B cell (primary cell): ENCODE measurements at regions not wholly inside any gene's neighbourhood (a gene's known extent, or its start where the extent isn't known, plus 50 kb on each side); places are given as distances from the start of the nearest gene placed in this dataset.

Experiments used
- ATAC-seq: fragments of 200-7000 bp; cut with Tn5 transposase; one replicate; pipeline ENCODE4 v1.10.0; 2021; ENCODE audit warnings: low read depth, mild to moderate bottlenecking, moderate number of reproducible peaks, moderate library complexity
- CTCF ChIA-PET: fragments of 350-600 bp; sonication (Branson Sonifier 250); formaldehyde crosslinking; loops from one replicate; lab custom pipeline; 2021; ENCODE audit warnings: antibody characterized with exemption, inconsistent platforms; lab: Charles Lee
- POLR2A ChIA-PET: fragments of 350-600 bp; sonication (Branson Sonifier 250); formaldehyde crosslinking; loops from one replicate; lab custom pipeline; 2021; ENCODE audit warnings: antibody characterized with exemption; lab: Charles Lee
- DNase-seq: peaks from one replicate; pipeline ENCODE4 v3.0.0; 2013
- H2AFZ ChIP-seq: 2 replicates; pipeline ENCODE4 v1.6.1; 2012; ENCODE audit warnings: mild to moderate bottlenecking, low read depth, low read length; ENCODE audit not compliant: insufficient read depth, poor library complexity, severe bottlenecking
- H3K27ac ChIP-seq, 2 donors: 1 replicate in 1 of 2; 2 replicates in 1 of 2; pipeline ENCODE4 v1.5.1; 2012 to 2013; ENCODE audit warnings: low read length in 2 of 2, mild to moderate bottlenecking in 2 of 2, moderate library complexity in 1 of 2
- H3K27me3 ChIP-seq, 4 experiments: fragments of 200-600 bp in 1 of 4; sonication (generic) in 1 of 4; replicated peaks in 1 of 4; 1 replicate in 2 of 4; 2 replicates in 2 of 4; pipeline versions ENCODE4 v1.6.1 to v1.7.0; 2013 to 2016; ENCODE audit warnings: low read length in 3 of 4, mild to moderate bottlenecking in 2 of 4, mixed read lengths in 1 of 4, moderate library complexity in 1 of 4; ENCODE audit not compliant: insufficient read depth in 4 of 4, control insufficient read depth in 3 of 4; ENCODE audit errors: control extremely low read depth in 1 of 4
- H3K36me3 ChIP-seq, 2 experiments: replicated peaks in 1 of 2; 1 replicate in 1 of 2; 2 replicates in 1 of 2; pipeline versions ENCODE4 v1.6.1 to v1.7.1; 2013; ENCODE audit warnings: low read length in 1 of 2; ENCODE audit not compliant: insufficient read depth in 2 of 2, control insufficient read depth in 1 of 2; ENCODE audit errors: control extremely low read depth in 1 of 2, extremely low read depth in 1 of 2
- H3K4me1 ChIP-seq, 2 donors: fragments of 200-600 bp in 1 of 2; sonication (generic) in 1 of 2; 1 replicate in 1 of 2; 2 replicates in 1 of 2; pipeline versions ENCODE4 v1.5.1 to v1.6.1; 2013 to 2017; ENCODE audit warnings: low read length in 2 of 2; ENCODE audit not compliant: control insufficient read depth in 2 of 2, insufficient read depth in 2 of 2
- H3K4me2 ChIP-seq: replicated peaks from 2 replicates; pipeline ENCODE3; 2012; ENCODE audit warnings: mild to moderate bottlenecking, low read depth, low read length; ENCODE audit not compliant: poor library complexity, severe bottlenecking
- H3K4me3 ChIP-seq, 5 experiments: fragments of 200-600 bp in 1 of 5; sonication (generic) in 1 of 5; 1 replicate in 3 of 5; 2 replicates in 2 of 5; pipeline versions ENCODE4 v1.5.1 to v1.7.0; 2011 to 2016; ENCODE audit warnings: low read length in 4 of 5, mild to moderate bottlenecking in 4 of 5, low read depth in 2 of 5, control low read depth in 1 of 5, moderate library complexity in 1 of 5; ENCODE audit not compliant: insufficient read depth in 1 of 5; ENCODE audit errors: control extremely low read depth in 1 of 5, extremely low read depth in 1 of 5
- H3K79me2 ChIP-seq: fragments of 200-600 bp; sonication (generic); one replicate; pipeline ENCODE4 v1.6.0; 2016; ENCODE audit warnings: low read length; ENCODE audit not compliant: control insufficient read depth, insufficient read depth
- H3K9ac ChIP-seq: fragments of 200-600 bp; sonication (generic); 2 replicates; pipeline ENCODE4 v1.6.1; 2017; ENCODE audit warnings: mild to moderate bottlenecking, low read length, moderate library complexity
- H3K9me3 ChIP-seq, 3 donors: one replicate each; pipeline versions ENCODE4 v1.6.1 to v1.7.1; 2013; ENCODE audit warnings: low read length in 2 of 3; ENCODE audit not compliant: control insufficient read depth in 2 of 3, insufficient read depth in 1 of 3; ENCODE audit errors: control extremely low read depth in 1 of 3
- H4K20me1 ChIP-seq: 2 replicates; pipeline ENCODE4 v1.6.0; 2012; ENCODE audit warnings: mild to moderate bottlenecking, low read length; ENCODE audit not compliant: insufficient read depth, control insufficient read depth, poor library complexity, severe bottlenecking
- H3K27ac Mint-ChIP-seq: one replicate; pipeline ENCODE4 v1.8.0; 2021; ENCODE audit warnings: mixed read lengths
- H3K27me3 Mint-ChIP-seq: one replicate; pipeline ENCODE4 v1.8.0; 2021; ENCODE audit warnings: mixed read lengths
- H3K4me1 Mint-ChIP-seq: one replicate; pipeline ENCODE4 v1.8.0; 2021; ENCODE audit warnings: mixed read lengths
- H3K4me3 Mint-ChIP-seq: one replicate; pipeline ENCODE4 v1.8.0; 2021; ENCODE audit warnings: mixed read lengths
- H3K9me3 Mint-ChIP-seq: one replicate; pipeline ENCODE4 v1.8.0; 2022; ENCODE audit warnings: mixed read lengths; ENCODE audit not compliant: insufficient read depth
- CTCF ChIP-seq: fragments of 200-600 bp; IDR thresholded peaks from one replicate; pipeline ENCODE4 v1.8.0; 2022; ENCODE audit warnings: antibody characterized with exemption, mild to moderate bottlenecking
- EZH2 ChIP-seq: IDR thresholded peaks from 2 replicates; pipeline ENCODE4 v1.6.1; 2012; ENCODE audit warnings: borderline replicate concordance, low read depth, mild to moderate bottlenecking, moderate library complexity, low read length; ENCODE audit not compliant: insufficient read depth, poor library complexity, severe bottlenecking
- WGBS: methylation state at CpG from one replicate; pipeline ENCODE4 v1.1.5; 2013; ENCODE audit warnings: missing lambda C conversion rate; ENCODE audit not compliant: insufficient coverage; 5-methylcytosine and 5-hydroxymethylcytosine counted together
- intact Hi-C: fragments of 100-400 bp; cut with micrococcal nuclease; formaldehyde crosslinking; loops from one replicate; pipeline ENCODE4 v1.10.0; 2022

GRCh38 chr1:245098924-245099323 is 55.9 kb upstream of the KIF26B start:
- Histone ChIP-seq H4K20me1 (no peaks in the 10 kb centered on the region), H2AFZ (no peak overlapping the region), H3K4me1 (no peaks in the 10 kb centered on the region), H3K27me3 (no peaks in the 10 kb centered on the region), H3K4me3 (no peak overlapping the region), H3K36me3 (no peaks in the 10 kb centered on the region), H3K9me3 (no peaks in the 10 kb centered on the region), H3K79me2 (no peaks in the 10 kb centered on the region), H3K9ac (no peak overlapping the region), H3K4me2 (no peak overlapping the region), H3K27ac (no peak overlapping the region)
- Mint-ChIP-seq H3K27me3 (no peaks in the 10 kb centered on the region), H3K27ac (no peak overlapping the region), H3K4me3 (no peak overlapping the region), H3K9me3 (no peaks in the 10 kb centered on the region), H3K4me1 (no peaks in the 10 kb centered on the region)
- ChIA-PET POLR2A (no interaction called here), CTCF (no interaction called here)
- no peak for TF ChIP-seq CTCF
- no peak for ATAC-seq
- intact Hi-C loops: no loop called here
- no peak for DNase-seq
- 83% methylated on average over 2 of the region's 6 CpGs for WGBS

GRCh38 chr1:245096311-245097066 is 58.3 kb upstream of the KIF26B start:
- no peak overlapping the region for H3K4me3 ChIP-seq
- H2AFZ ChIP-seq: no peak overlapping the region
- no peak overlapping the region for H3K9ac ChIP-seq
- H3K79me2 ChIP-seq: no peaks in the 10 kb centered on the region
- no peaks in the 10 kb centered on the region for H3K9me3 ChIP-seq
- DNase-seq (no peak), ATAC-seq (no peak)
- H3K27ac ChIP-seq: no peak overlapping the region
- no peaks in the 10 kb centered on the region for H3K27me3 ChIP-seq
- H4K20me1 ChIP-seq: no peaks in the 10 kb centered on the region
- no peak for TF ChIP-seq EZH2
- no peak for TF ChIP-seq CTCF
- Mint-ChIP-seq H3K27ac (no peak overlapping the region), H3K4me3 (no peak overlapping the region), H3K9me3 (no peaks in the 10 kb centered on the region), H3K27me3 (no peaks in the 10 kb centered on the region), H3K4me1 (no peaks in the 10 kb centered on the region)
- POLR2A ChIA-PET: no interaction called here
- intact Hi-C loops: no loop called here
- CTCF ChIA-PET: no interaction called here
- H3K4me2 ChIP-seq: no peak overlapping the region
- H3K36me3 ChIP-seq: no peaks in the 10 kb centered on the region
- no peaks in the 10 kb centered on the region for H3K4me1 ChIP-seq
- WGBS: 92% methylated on average over 5 of the region's 5 CpGs
